HEK293 (cell line): ENCODE measurements at regions not wholly inside any gene's neighbourhood (a gene's known extent, or its start where the extent isn't known, plus 50 kb on each side); places are given as distances from the start of the nearest gene placed in this dataset.

Source experiments
- CTCF ChIA-PET: fragments of 350-600 bp; formaldehyde crosslinking; extraction: SDS; loops from one replicate; lab custom pipeline; 2021; ENCODE audit warnings: antibody characterized with exemption; lab: Yijun Ruan, JAX
- POLR2A ChIA-PET: fragments of 300-600 bp; formaldehyde crosslinking; extraction: SDS; loops from one replicate; lab custom pipeline; 2020; ENCODE audit warnings: antibody characterized with exemption, inconsistent platforms; lab: Yijun Ruan, JAX
- H3K27ac ChIP-seq: fragments of 200-500 bp; sonication (Bioruptor generic); 2 replicates; pipeline ENCODE4 v1.5.1; 2014; ENCODE audit warnings: low read depth, low read length, control low read depth, inconsistent platforms; ENCODE audit errors: extremely low read depth
- H3K36me3 ChIP-seq, 2 experiments: fragments of 200-500 bp in 1 of 2; sonication (Bioruptor generic) in 1 of 2; 1 replicate in 1 of 2; 2 replicates in 1 of 2; pipeline ENCODE4 v1.5.1; 2014 to 2017; ENCODE audit warnings: inconsistent platforms in 2 of 2, low read length in 2 of 2; ENCODE audit not compliant: control insufficient read depth in 2 of 2, insufficient read depth in 1 of 2
- H3K4me1 ChIP-seq: fragments of 200-500 bp; sonication (Bioruptor generic); 2 replicates; pipeline ENCODE4 v1.5.1; 2014; ENCODE audit warnings: mild to moderate bottlenecking, low read length, inconsistent platforms; ENCODE audit not compliant: control insufficient read depth, insufficient read depth
- H3K4me3 ChIP-seq: 2 replicates; pipeline ENCODE4 v1.5.1; 2011; ENCODE audit warnings: low read depth, mild to moderate bottlenecking, control low read depth, low read length, moderate library complexity
- H3K9me3 ChIP-seq: fragments of 200-500 bp; sonication (Bioruptor generic); 2 replicates; pipeline ENCODE4 v1.5.1; 2014; ENCODE audit warnings: low read depth, low read length, inconsistent platforms; ENCODE audit not compliant: control insufficient read depth, insufficient read depth
- MZF1 ChIP-seq: fragments of 450-650 bp; formaldehyde crosslinking; IDR thresholded peaks from 2 replicates; pipeline ENCODE4 v1.5.1; 2017; ENCODE audit warnings: missing biosample characterization, missing genetic modification characterization, borderline replicate concordance
- SALL2 ChIP-seq: fragments of 450-650 bp; formaldehyde crosslinking; IDR thresholded peaks from 2 replicates; pipeline ENCODE4 v1.5.0; 2017; ENCODE audit warnings: missing biosample characterization, mild to moderate bottlenecking, missing genetic modification characterization, borderline replicate concordance
- YY1 ChIP-seq: fragments of 450-650 bp; formaldehyde crosslinking; IDR thresholded peaks from 2 replicates; pipeline ENCODE4 v1.5.1; 2018; ENCODE audit warnings: missing biosample characterization, missing genetic modification characterization
- ZBTB17 ChIP-seq: fragments of 450-650 bp; formaldehyde crosslinking; IDR thresholded peaks from 2 replicates; pipeline ENCODE4 v1.5.1; 2016; ENCODE audit warnings: missing biosample characterization, missing genetic modification characterization
- ZBTB21 ChIP-seq: fragments of 450-650 bp; formaldehyde crosslinking; IDR thresholded peaks from 2 replicates; pipeline ENCODE4 v1.5.1; 2017; ENCODE audit warnings: missing biosample characterization, missing genetic modification characterization
- ZNF140 ChIP-seq: fragments of 450-650 bp; formaldehyde crosslinking; IDR thresholded peaks from 2 replicates; pipeline ENCODE4 v1.5.1; 2016; ENCODE audit warnings: missing biosample characterization, missing genetic modification characterization
- ZNF146 ChIP-seq: fragments of 450-650 bp; formaldehyde crosslinking; IDR thresholded peaks from 2 replicates; pipeline ENCODE4 v1.5.1; 2016; ENCODE audit warnings: missing biosample characterization, missing genetic modification characterization
- ZNF266 ChIP-seq: fragments of 450-650 bp; formaldehyde crosslinking; IDR thresholded peaks from 2 replicates; pipeline ENCODE4 v1.5.1; 2016; ENCODE audit warnings: missing biosample characterization, missing genetic modification characterization, low read depth
- ZNF274 ChIP-seq, 2 experiments: fragments of 200-500 bp in 1 of 2; fragments of 450-650 bp in 1 of 2; sonication (Bioruptor generic) in 1 of 2; formaldehyde crosslinking in 1 of 2; IDR thresholded peaks; 2 replicates each; pipeline versions ENCODE4 v1.5.1 to v1.6.1; 2014 to 2016; ENCODE audit warnings: borderline replicate concordance in 1 of 2, inconsistent platforms in 1 of 2, low read length in 1 of 2, missing biosample characterization in 1 of 2, missing genetic modification characterization in 1 of 2
- ZNF37A ChIP-seq: fragments of 450-650 bp; IDR thresholded peaks from 2 replicates; pipeline ENCODE4 v1.5.1; 2018; ENCODE audit warnings: missing biosample characterization, missing genetic modification characterization
- ZNF514 ChIP-seq: fragments of 450-650 bp; formaldehyde crosslinking; IDR thresholded peaks from 2 replicates; pipeline ENCODE4 v1.5.1; 2016; ENCODE audit warnings: missing biosample characterization, missing genetic modification characterization
- ZNF626 ChIP-seq: fragments of 450-650 bp; sonication (Bioruptor Pico); formaldehyde crosslinking; IDR thresholded peaks from 2 replicates; pipeline ENCODE4 v1.5.1; 2018; ENCODE audit warnings: missing biosample characterization, missing genetic modification characterization, inconsistent platforms
- ZNF670 ChIP-seq: fragments of 450-650 bp; formaldehyde crosslinking; IDR thresholded peaks from 2 replicates; pipeline ENCODE4 v1.5.1; 2016; ENCODE audit warnings: missing biosample characterization, missing genetic modification characterization, low read depth
- ZNF792 ChIP-seq: fragments of 450-650 bp; formaldehyde crosslinking; IDR thresholded peaks from 2 replicates; pipeline ENCODE4 v1.5.1; 2016; ENCODE audit warnings: missing biosample characterization, missing genetic modification characterization
- ZNF837 ChIP-seq: fragments of 450-650 bp; formaldehyde crosslinking; IDR thresholded peaks from 2 replicates; pipeline ENCODE4 v1.5.1; 2016; ENCODE audit warnings: missing biosample characterization, missing genetic modification characterization
- TF ChIP-seq, protein P1 (sequence below): fragments of 450-650 bp; formaldehyde crosslinking; conservative IDR thresholded peaks from 2 replicates; pipeline ENCODE4 v1.5.1; 2016; ENCODE audit warnings: low read depth, missing biosample characterization, missing genetic modification characterization
- TF ChIP-seq, protein P2 (sequence below): fragments of 450-650 bp; formaldehyde crosslinking; IDR thresholded peaks from 2 replicates; pipeline ENCODE4 v1.5.1; 2016; ENCODE audit warnings: missing biosample characterization, missing genetic modification characterization, borderline replicate concordance
- TF ChIP-seq, protein P3 (sequence below): fragments of 450-650 bp; formaldehyde crosslinking; IDR thresholded peaks from 2 replicates; pipeline ENCODE4 v1.5.1; 2016; ENCODE audit warnings: missing biosample characterization, missing genetic modification characterization, low read depth

DNA sequence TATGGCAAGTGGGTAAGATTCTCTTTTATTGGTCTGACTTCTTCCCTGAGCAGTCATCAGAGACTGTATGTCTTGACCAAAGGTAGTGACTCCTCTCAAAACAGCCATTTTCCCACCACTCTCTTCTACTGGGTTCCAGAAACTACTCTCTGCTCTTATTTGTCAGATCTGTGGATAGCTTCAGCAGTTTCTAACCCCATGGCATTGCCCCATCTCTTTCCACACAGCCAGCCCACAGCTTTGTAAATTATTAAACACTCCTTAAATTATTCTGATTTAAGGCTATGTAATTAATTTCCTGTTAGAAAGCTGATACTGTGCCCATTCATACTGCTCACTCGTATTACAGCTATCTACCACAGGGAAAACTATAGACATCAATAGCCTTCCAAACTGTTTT lies 138.4 kb upstream of the CNR1 start:
- no peaks in the 10 kb centered on the region for H3K4me1 ChIP-seq
- no peaks in the 10 kb centered on the region for H3K9me3 ChIP-seq
- H3K36me3 ChIP-seq = no peaks in the 10 kb centered on the region
- H3K4me3 ChIP-seq = no peak overlapping the region
- ChIA-PET POLR2A (no interaction called here), CTCF (interaction anchor here (1.2 kb wide), 1 partner anchor 567 kb away, joined by 5 read pairs; no protein-coding TSS in a partner anchor)
- TF ChIP-seq ZNF837 (tag by site-specific recombination) = no peak
- TF ChIP-seq ZNF146 (tag by site-specific recombination) = no peak
- no peak for TF ChIP-seq MZF1
- TF ChIP-seq ZNF274 (IDR thresholded peaks at IDR 0.05; ENCODE audit: low read length) = no peak
- no peak for TF ChIP-seq ZNF274 (tag by site-specific recombination; IDR thresholded peaks at IDR 0.05; ENCODE audit: borderline replicate concordance)
- TF ChIP-seq, protein P1, sequence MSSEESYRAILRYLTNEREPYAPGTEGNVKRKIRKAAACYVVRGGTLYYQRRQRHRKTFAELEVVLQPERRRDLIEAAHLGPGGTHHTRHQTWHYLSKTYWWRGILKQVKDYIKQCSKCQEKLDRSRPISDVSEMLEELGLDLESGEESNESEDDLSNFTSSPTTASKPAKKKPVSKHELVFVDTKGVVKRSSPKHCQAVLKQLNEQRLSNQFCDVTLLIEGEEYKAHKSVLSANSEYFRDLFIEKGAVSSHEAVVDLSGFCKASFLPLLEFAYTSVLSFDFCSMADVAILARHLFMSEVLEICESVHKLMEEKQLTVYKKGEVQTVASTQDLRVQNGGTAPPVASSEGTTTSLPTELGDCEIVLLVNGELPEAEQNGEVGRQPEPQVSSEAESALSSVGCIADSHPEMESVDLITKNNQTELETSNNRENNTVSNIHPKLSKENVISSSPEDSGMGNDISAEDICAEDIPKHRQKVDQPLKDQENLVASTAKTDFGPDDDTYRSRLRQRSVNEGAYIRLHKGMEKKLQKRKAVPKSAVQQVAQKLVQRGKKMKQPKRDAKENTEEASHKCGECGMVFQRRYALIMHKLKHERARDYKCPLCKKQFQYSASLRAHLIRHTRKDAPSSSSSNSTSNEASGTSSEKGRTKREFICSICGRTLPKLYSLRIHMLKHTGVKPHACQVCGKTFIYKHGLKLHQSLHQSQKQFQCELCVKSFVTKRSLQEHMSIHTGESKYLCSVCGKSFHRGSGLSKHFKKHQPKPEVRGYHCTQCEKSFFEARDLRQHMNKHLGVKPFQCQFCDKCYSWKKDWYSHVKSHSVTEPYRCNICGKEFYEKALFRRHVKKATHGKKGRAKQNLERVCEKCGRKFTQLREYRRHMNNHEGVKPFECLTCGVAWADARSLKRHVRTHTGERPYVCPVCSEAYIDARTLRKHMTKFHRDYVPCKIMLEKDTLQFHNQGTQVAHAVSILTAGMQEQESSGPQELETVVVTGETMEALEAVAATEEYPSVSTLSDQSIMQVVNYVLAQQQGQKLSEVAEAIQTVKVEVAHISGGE (tag by site-specific recombination) = no peak
- no peak for TF ChIP-seq ZNF670 (tag by site-specific recombination)
- TF ChIP-seq ZBTB17 = no peak
- TF ChIP-seq ZNF792 (tag by site-specific recombination) = no peak
- TF ChIP-seq ZNF37A (tag by site-specific recombination) = no peak
- no peak overlapping the region for H3K27ac ChIP-seq

DNA sequence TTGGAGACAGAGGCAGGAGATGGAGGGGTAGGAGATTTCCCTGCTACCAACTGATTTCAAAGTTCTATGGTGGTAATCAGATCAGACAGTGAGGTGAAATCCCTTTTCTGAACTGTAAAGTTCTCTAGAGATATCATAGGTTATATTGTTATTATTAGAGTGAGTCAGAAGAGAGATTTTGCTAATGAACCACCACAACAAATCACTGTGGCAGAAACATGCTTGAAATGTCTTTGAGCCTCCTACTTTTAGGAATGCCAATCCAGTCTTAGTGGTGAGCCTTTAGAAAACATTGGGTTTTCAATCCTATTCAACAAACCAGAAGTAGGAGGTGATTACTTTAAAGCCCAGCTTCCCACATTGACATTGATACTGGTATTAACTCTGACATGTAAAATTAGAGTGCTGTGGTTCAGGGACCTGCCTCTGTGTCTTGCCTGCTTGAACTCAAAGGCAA lies 136.7 kb upstream of the CNR1 start:
- CTCF ChIA-PET = no interaction called here
- TF ChIP-seq ZNF140 (tag by site-specific recombination) = no peak
- TF ChIP-seq ZBTB21 (tag by site-specific recombination) = no peak
- TF ChIP-seq SALL2 = no peak
- TF ChIP-seq ZNF266 (tag by site-specific recombination) = no peak
- TF ChIP-seq, protein P2, sequence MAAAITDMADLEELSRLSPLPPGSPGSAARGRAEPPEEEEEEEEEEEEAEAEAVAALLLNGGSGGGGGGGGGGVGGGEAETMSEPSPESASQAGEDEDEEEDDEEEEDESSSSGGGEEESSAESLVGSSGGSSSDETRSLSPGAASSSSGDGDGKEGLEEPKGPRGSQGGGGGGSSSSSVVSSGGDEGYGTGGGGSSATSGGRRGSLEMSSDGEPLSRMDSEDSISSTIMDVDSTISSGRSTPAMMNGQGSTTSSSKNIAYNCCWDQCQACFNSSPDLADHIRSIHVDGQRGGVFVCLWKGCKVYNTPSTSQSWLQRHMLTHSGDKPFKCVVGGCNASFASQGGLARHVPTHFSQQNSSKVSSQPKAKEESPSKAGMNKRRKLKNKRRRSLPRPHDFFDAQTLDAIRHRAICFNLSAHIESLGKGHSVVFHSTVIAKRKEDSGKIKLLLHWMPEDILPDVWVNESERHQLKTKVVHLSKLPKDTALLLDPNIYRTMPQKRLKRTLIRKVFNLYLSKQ (tag by site-specific recombination) = no peak
- no peak for TF ChIP-seq ZNF146 (tag by site-specific recombination)
- TF ChIP-seq, protein P3, sequence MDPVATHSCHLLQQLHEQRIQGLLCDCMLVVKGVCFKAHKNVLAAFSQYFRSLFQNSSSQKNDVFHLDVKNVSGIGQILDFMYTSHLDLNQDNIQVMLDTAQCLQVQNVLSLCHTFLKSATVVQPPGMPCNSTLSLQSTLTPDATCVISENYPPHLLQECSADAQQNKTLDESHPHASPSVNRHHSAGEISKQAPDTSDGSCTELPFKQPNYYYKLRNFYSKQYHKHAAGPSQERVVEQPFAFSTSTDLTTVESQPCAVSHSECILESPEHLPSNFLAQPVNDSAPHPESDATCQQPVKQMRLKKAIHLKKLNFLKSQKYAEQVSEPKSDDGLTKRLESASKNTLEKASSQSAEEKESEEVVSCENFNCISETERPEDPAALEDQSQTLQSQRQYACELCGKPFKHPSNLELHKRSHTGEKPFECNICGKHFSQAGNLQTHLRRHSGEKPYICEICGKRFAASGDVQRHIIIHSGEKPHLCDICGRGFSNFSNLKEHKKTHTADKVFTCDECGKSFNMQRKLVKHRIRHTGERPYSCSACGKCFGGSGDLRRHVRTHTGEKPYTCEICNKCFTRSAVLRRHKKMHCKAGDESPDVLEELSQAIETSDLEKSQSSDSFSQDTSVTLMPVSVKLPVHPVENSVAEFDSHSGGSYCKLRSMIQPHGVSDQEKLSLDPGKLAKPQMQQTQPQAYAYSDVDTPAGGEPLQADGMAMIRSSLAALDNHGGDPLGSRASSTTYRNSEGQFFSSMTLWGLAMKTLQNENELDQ (tag by site-specific recombination) = no peak
- no peak for TF ChIP-seq ZNF514
- TF ChIP-seq ZNF626 (tag by site-specific recombination) = no peak
- no peak for TF ChIP-seq YY1 (tag by site-specific recombination)
- TF ChIP-seq, all 188 proteins: peak for 0

More for the DNA sequence above, 136.7 kb upstream of the CNR1 start:
- POLR2A ChIA-PET = no interaction called here
- Histone ChIP-seq H3K36me3 (no peaks in the 10 kb centered on the region), H3K27ac (no peak overlapping the region), H3K4me3 (no peak overlapping the region), H3K4me1 (no peaks in the 10 kb centered on the region), H3K9me3 (no peaks in the 10 kb centered on the region)
